Urinary bladder (tissue), 3 donors: ENCODE measurements at regions not wholly inside any gene's neighbourhood (a gene's known extent, or its start where the extent isn't known, plus 50 kb on each side); places are given as distances from the start of the nearest gene placed in this dataset.

Experiments used
- DNase-seq: peaks from one replicate; pipeline ENCODE4 v3.0.0-alpha.2; 2015; ENCODE audit errors: extremely low spot score
- H3K27ac ChIP-seq: one replicate; pipeline ENCODE4 v1.5.1; 2013; ENCODE audit warnings: low read depth, mild to moderate bottlenecking, moderate library complexity
- H3K36me3 ChIP-seq: one replicate; pipeline ENCODE4 v1.6.1; 2013; ENCODE audit warnings: mild to moderate bottlenecking, moderate library complexity; ENCODE audit not compliant: insufficient read depth
- H3K4me1 ChIP-seq: one replicate; pipeline ENCODE4 v1.6.1; 2013; ENCODE audit warnings: mild to moderate bottlenecking, moderate library complexity; ENCODE audit not compliant: insufficient read depth
- H3K4me3 ChIP-seq: one replicate; pipeline ENCODE4 v1.5.1; 2013; ENCODE audit warnings: low read depth, low read length
- WGBS: extraction: QIAGEN DNeasy Blood & Tissue Kit; methylation state at CpG from one replicate; pipeline ENCODE4 v1.1.7; 2013; 5-methylcytosine and 5-hydroxymethylcytosine counted together
- donor health status: healthy with polysubstance abuse.
- donor health status: healthy.

GRCh38 chr21:15560383-15561056 lies 169.3 kb upstream of the USP25 start:
- DNase-seq: no peak
- 91% methylated on average over 6 of the region's 6 CpGs for WGBS
- Histone ChIP-seq H3K36me3 (no peaks in the 10 kb centered on the region), H3K4me1 (no peaks in the 10 kb centered on the region), H3K27ac (no peak overlapping the region), H3K4me3 (no peak overlapping the region)

- DNase-seq: no peak
- Histone ChIP-seq H3K4me1 (no peaks in the 10 kb centered on the region), H3K27ac (no peak overlapping the region), H3K36me3 (no peaks in the 10 kb centered on the region), H3K4me3 (no peak overlapping the region)
Measured at GRCh38 chr21:15562748-15563147, 167.0 kb upstream of the USP25 start.

GRCh38 chr21:15564907-15565306 lies 164.9 kb upstream of the USP25 start:
- no peak for DNase-seq

GRCh38 chr21:15566703-15567102 lies 163.1 kb upstream of the USP25 start:
- Histone ChIP-seq H3K4me1 (no peaks in the 10 kb centered on the region), H3K36me3 (no peaks in the 10 kb centered on the region), H3K27ac (no peak overlapping the region), H3K4me3 (no peak overlapping the region)
- DNase-seq: no peak
- 45% methylated on average over 1 of the region's 1 CpG for WGBS

More at GRCh38 chr21:15564907-15565306, 164.9 kb upstream of the USP25 start:
- Histone ChIP-seq H3K4me3 (no peak overlapping the region), H3K36me3 (no peaks in the 10 kb centered on the region), H3K4me1 (no peaks in the 10 kb centered on the region), H3K27ac (no peak overlapping the region)
- WGBS: 63% methylated on average over 4 of the region's 4 CpGs

- no peaks in the 10 kb centered on the region for H3K36me3 ChIP-seq
- H3K4me1 ChIP-seq: no peaks in the 10 kb centered on the region
- DNase-seq: no peak
- H3K4me3 ChIP-seq: no peak overlapping the region
- no peak overlapping the region for H3K27ac ChIP-seq
Measured at GRCh38 chr21:15567191-15567590, 162.6 kb upstream of the USP25 start.

GRCh38 chr21:15568516-15568915 lies 161.3 kb upstream of the USP25 start:
- Histone ChIP-seq H3K27ac (no peak overlapping the region), H3K4me1 (no peaks in the 10 kb centered on the region), H3K4me3 (no peak overlapping the region), H3K36me3 (no peaks in the 10 kb centered on the region)
- DNase-seq: no peak

- WGBS: 89% methylated on average over 4 of the region's 4 CpGs
- no peak for DNase-seq
- no peak overlapping the region for H3K4me3 ChIP-seq
- no peaks in the 10 kb centered on the region for H3K4me1 ChIP-seq
- no peak overlapping the region for H3K27ac ChIP-seq
- no peaks in the 10 kb centered on the region for H3K36me3 ChIP-seq
Measured at GRCh38 chr21:15586752-15587427, 142.9 kb upstream of the USP25 start.

GRCh38 chr21:15592271-15592860 lies 137.4 kb upstream of the USP25 start:
- Histone ChIP-seq H3K4me1 (no peaks in the 10 kb centered on the region), H3K4me3 (no peak overlapping the region), H3K27ac (no peak overlapping the region), H3K36me3 (no peaks in the 10 kb centered on the region)
- no peak for DNase-seq
- whole genome bisulfite sequencing: 19% methylated on average over 5 of the region's 5 CpGs

GRCh38 chr21:15592957-15593356 lies 136.8 kb upstream of the USP25 start:
- no peaks in the 10 kb centered on the region for H3K4me1 ChIP-seq
- H3K27ac ChIP-seq: no peak overlapping the region
- no peaks in the 10 kb centered on the region for H3K36me3 ChIP-seq
- DNase-seq: no peak
- H3K4me3 ChIP-seq: no peak overlapping the region

- H3K27ac ChIP-seq: no peak overlapping the region
- H3K36me3 ChIP-seq: no peaks in the 10 kb centered on the region
- H3K4me1 ChIP-seq: no peaks in the 10 kb centered on the region
- H3K4me3 ChIP-seq: no peak overlapping the region
- no peak for DNase-seq
Measured at GRCh38 chr21:15601390-15601789, 128.4 kb upstream of the USP25 start.

GRCh38 chr21:15604413-15604812 lies 125.4 kb upstream of the USP25 start:
- Histone ChIP-seq H3K36me3 (no peaks in the 10 kb centered on the region), H3K4me3 (no peak overlapping the region), H3K27ac (no peak overlapping the region), H3K4me1 (no peaks in the 10 kb centered on the region)
- no peak for DNase-seq
- 53% methylated on average over 2 of the region's 2 CpGs for WGBS

- Histone ChIP-seq H3K4me1 (no peaks in the 10 kb centered on the region), H3K36me3 (no peaks in the 10 kb centered on the region), H3K4me3 (no peak overlapping the region), H3K27ac (no peak overlapping the region)
- DNase-seq: peak; percentile 74
- WGBS: 33% methylated on average over 1 of the region's 1 CpG
Measured at GRCh38 chr21:15614766-15615165, 115.0 kb upstream of the USP25 start.

GRCh38 chr21:15616864-15617574 lies 112.8 kb upstream of the USP25 start:
- H3K4me3 ChIP-seq: no peak overlapping the region
- H3K36me3 ChIP-seq: no peaks in the 10 kb centered on the region
- H3K4me1 ChIP-seq: no peaks in the 10 kb centered on the region
- DNase-seq: peak; percentile 32
- H3K27ac ChIP-seq: no peak overlapping the region
- 72% methylated on average over 2 of the region's 2 CpGs for WGBS

GRCh38 chr21:15617964-15618363 lies 111.8 kb upstream of the USP25 start:
- DNase-seq: peak; percentile 15
- Histone ChIP-seq H3K4me3 (no peak overlapping the region), H3K36me3 (no peaks in the 10 kb centered on the region), H3K4me1 (no peaks in the 10 kb centered on the region), H3K27ac (no peak overlapping the region)
- WGBS: 35% methylated on average over 3 of the region's 3 CpGs
